ENCODE measurements at regions not wholly inside any gene's neighbourhood (a gene's known extent, or its start where the extent isn't known, plus 50 kb on each side); places are given as distances from the start of the nearest gene placed in this dataset.

- H3K9me3 ChIP-seq (ENCODE audit: low read length) = no peaks in the 10 kb centered on the region
- H4K20me1 ChIP-seq (ENCODE audit: insufficient read depth, low read length) = no peaks in the 10 kb centered on the region
- no peak overlapping the region for H3K4me3 ChIP-seq (ENCODE audit: low read depth, low read length, poor library complexity, severe bottlenecking)
- no peak overlapping the region for H2AFZ ChIP-seq (ENCODE audit: low read length)
- H3K4me1 ChIP-seq (ENCODE audit: insufficient read depth, low read length, severe bottlenecking) = no peaks in the 10 kb centered on the region
- H3F3A ChIP-seq (ENCODE audit: insufficient read depth, low read length) = no peaks in the 10 kb centered on the region
- no peak overlapping the region for H3K4me2 ChIP-seq (ENCODE audit: low read length)
- no peaks in the 10 kb centered on the region for H3K79me2 ChIP-seq (ENCODE audit: insufficient read depth, low read length)
- H3K27ac ChIP-seq (ENCODE audit: low read depth, low read length, poor library complexity, severe bottlenecking) = no peak overlapping the region
- H3K27me3 ChIP-seq (ENCODE audit: insufficient read depth, low read length) = no peaks in the 10 kb centered on the region
- H3K9me2 ChIP-seq (ENCODE audit: low read depth, low read length) = no peaks in the 10 kb centered on the region
- H3K9ac ChIP-seq (ENCODE audit: low read length) = no peak overlapping the region
- no peaks in the 10 kb centered on the region for H3K36me3 ChIP-seq (ENCODE audit: insufficient read depth, low read length)
- peak; percentile 59 for TF ChIP-seq CTCF (IDR thresholded peaks at IDR 0.05; ENCODE audit: low read length)
- no peak for TF ChIP-seq EZH2 (IDR thresholded peaks at IDR 0.05; ENCODE audit: borderline replicate concordance, low read length)
These were observed 562.1 kb downstream of the TMX3 start for GRCh38 chr18:68152770-68153169.

- no peaks in the 10 kb centered on the region for H4K20me1 ChIP-seq (ENCODE audit: insufficient read depth, low read length)
- no peaks in the 10 kb centered on the region for H3F3A ChIP-seq (ENCODE audit: insufficient read depth, low read length)
- H3K4me2 ChIP-seq (ENCODE audit: low read length) = no peak overlapping the region
- no peaks in the 10 kb centered on the region for H3K79me2 ChIP-seq (ENCODE audit: insufficient read depth, low read length)
- H3K4me3 ChIP-seq (ENCODE audit: low read depth, low read length, poor library complexity, severe bottlenecking) = no peak overlapping the region
- H2AFZ ChIP-seq (ENCODE audit: low read length) = no peak overlapping the region
- no peaks in the 10 kb centered on the region for H3K4me1 ChIP-seq (ENCODE audit: insufficient read depth, low read length, severe bottlenecking)
- H3K9me2 ChIP-seq (ENCODE audit: low read depth, low read length) = no peaks in the 10 kb centered on the region
- TF ChIP-seq CTCF (IDR thresholded peaks at IDR 0.05; ENCODE audit: low read length) = no peak
- TF ChIP-seq EZH2 (IDR thresholded peaks at IDR 0.05; ENCODE audit: borderline replicate concordance, low read length) = no peak
- no peaks in the 10 kb centered on the region for H3K27me3 ChIP-seq (ENCODE audit: insufficient read depth, low read length)
- H3K27ac ChIP-seq (ENCODE audit: low read depth, low read length, poor library complexity, severe bottlenecking) = no peak overlapping the region
- no peaks in the 10 kb centered on the region for H3K9me3 ChIP-seq (ENCODE audit: low read length)
- no peaks in the 10 kb centered on the region for H3K36me3 ChIP-seq (ENCODE audit: insufficient read depth, low read length)
- H3K9ac ChIP-seq (ENCODE audit: low read length) = no peak overlapping the region
These were observed 563.9 kb downstream of the TMX3 start for GRCh38 chr18:68150961-68151360.

- H3K9me2 ChIP-seq (ENCODE audit: low read depth, low read length) = no peaks in the 10 kb centered on the region
- no peaks in the 10 kb centered on the region for H3K36me3 ChIP-seq (ENCODE audit: insufficient read depth, low read length)
- H3K4me2 ChIP-seq (ENCODE audit: low read length) = no peak overlapping the region
- H3K9ac ChIP-seq (ENCODE audit: low read length) = no peak overlapping the region
- no peak overlapping the region for H3K4me3 ChIP-seq (ENCODE audit: low read depth, low read length, poor library complexity, severe bottlenecking)
- H3F3A ChIP-seq (ENCODE audit: insufficient read depth, low read length) = no peaks in the 10 kb centered on the region
- H3K27ac ChIP-seq (ENCODE audit: low read depth, low read length, poor library complexity, severe bottlenecking) = no peak overlapping the region
- H3K27me3 ChIP-seq (ENCODE audit: insufficient read depth, low read length) = no peaks in the 10 kb centered on the region
- no peak overlapping the region for H2AFZ ChIP-seq (ENCODE audit: low read length)
- no peaks in the 10 kb centered on the region for H3K4me1 ChIP-seq (ENCODE audit: insufficient read depth, low read length, severe bottlenecking)
- H3K79me2 ChIP-seq (ENCODE audit: insufficient read depth, low read length) = no peaks in the 10 kb centered on the region
- TF ChIP-seq EZH2 (IDR thresholded peaks at IDR 0.05; ENCODE audit: borderline replicate concordance, low read length) (no peak), CTCF (IDR thresholded peaks at IDR 0.05; ENCODE audit: low read length) (no peak)
- H3K9me3 ChIP-seq (ENCODE audit: low read length) = no peaks in the 10 kb centered on the region
- H4K20me1 ChIP-seq (ENCODE audit: insufficient read depth, low read length) = no peaks in the 10 kb centered on the region
These were observed 566.0 kb downstream of the TMX3 start for GRCh38 chr18:68148863-68149262.

Data from OCI-LY1 (cell line).